Stimulated activated CD4-positive, alpha-beta T cell treated with anti-CD3 and anti-CD28 coated beads, Interleukin-4, amount 100 ng/mL, for 4 hours (primary cell): ENCODE measurements at regions not wholly inside any gene's neighbourhood (a gene's known extent, or its start where the extent isn't known, plus 50 kb on each side); places are given as distances from the start of the nearest gene placed in this dataset.

Experiments
- DNase-seq, 2 experiments: peaks; one replicate each; pipeline ENCODE4 v3.0.0-alpha.2; 2020

DNA sequence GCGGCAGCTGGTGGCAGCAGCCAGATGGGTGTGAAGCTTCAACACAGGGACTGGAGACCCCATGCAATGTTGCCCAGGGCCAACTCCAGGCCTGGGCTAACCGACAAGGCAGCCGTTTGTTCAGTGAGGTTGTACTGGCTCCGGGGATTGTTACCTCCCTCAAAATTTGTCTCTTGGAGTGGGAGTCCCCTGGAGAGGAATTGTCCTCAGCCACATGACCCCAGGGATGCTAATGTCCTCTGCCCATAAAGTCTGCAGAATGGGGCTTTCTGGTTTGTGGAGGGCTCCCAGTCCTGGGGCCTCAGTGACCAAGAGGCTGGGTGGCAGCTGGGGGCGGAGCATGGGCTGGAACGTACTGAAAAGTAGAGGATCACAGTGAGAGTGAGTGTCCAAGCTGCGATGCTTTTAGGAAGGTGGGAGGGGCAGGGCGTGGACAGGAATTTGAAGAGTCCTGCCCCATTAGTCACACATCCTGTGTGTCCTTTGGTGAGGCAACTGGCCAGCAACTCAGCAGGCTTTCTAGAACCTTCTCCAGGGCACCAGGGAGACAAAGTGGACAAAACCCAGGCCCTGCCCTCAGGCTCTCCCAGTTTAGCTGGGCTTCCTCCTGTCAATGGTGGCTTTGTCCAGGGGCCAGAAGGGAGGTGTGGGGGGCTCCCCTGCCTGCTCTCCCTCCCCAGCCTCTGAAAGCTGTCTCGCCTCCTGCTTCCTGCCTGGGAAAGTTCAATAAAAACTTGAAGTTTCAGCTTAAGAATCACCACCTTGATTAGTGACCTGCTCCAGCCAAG lies 114.0 kb downstream of the NSG2 start:
- no peak for DNase-seq

DNA sequence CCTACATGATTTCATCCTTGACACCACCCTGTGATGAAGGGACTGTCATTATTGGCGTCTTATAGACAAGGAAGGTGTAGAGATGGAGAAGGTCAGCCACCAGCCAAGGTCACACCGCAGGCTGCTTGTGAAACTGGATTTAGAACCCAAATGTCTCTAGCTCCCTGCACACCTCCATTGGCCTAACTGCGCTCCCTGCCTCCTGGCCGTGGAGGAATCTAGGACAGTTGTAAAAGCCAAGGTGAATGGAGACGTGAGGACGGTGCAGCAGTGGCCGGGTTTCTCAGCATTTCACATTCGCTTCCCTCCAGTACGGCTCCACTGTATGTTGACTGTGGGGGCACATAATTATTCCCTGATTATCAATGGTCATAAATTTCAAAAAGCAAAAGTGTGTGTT lies 119.9 kb downstream of the NSG2 start:
- no peak for DNase-seq

DNA sequence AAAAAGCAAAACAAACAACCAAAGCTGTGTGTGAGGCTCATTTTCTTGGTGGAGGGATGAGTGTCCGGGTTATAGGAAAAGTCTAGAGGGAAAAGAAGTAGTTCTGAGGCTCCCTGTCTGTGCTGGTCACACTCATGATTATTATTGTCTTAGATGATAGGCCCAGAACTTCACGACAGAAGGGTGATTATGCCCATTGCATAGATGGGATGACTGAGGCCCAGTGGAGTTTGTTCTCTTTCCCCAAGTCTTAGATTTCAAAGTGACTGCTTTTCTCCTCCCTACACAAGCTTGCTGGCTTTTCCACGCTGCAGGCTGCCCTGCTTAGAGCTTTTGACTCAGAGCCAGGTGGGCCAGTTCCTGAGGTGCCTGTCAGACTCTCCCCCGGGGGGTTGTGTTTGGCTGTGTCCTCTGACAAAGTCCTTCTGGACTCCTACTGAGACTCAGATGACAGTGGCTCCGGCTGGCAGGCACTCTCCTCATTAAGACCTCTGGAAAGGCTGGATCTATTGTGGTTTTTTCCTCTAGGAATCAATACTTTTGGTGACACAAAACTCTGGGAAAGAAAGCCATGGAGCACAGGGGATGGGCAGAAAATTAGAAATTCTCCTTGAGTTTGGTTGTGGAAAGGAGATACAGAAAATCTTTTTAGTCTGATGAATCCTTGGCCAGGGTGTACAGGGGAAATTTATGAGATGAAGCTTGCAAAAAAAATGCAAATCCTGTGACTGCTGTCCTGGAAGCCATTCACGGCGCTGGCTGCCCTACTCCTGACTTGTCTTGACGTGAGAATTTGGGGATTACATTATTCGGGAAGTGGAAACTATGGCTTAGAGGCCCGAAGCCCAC lies 120.9 kb downstream of the NSG2 start:
- no peak for DNase-seq

DNA sequence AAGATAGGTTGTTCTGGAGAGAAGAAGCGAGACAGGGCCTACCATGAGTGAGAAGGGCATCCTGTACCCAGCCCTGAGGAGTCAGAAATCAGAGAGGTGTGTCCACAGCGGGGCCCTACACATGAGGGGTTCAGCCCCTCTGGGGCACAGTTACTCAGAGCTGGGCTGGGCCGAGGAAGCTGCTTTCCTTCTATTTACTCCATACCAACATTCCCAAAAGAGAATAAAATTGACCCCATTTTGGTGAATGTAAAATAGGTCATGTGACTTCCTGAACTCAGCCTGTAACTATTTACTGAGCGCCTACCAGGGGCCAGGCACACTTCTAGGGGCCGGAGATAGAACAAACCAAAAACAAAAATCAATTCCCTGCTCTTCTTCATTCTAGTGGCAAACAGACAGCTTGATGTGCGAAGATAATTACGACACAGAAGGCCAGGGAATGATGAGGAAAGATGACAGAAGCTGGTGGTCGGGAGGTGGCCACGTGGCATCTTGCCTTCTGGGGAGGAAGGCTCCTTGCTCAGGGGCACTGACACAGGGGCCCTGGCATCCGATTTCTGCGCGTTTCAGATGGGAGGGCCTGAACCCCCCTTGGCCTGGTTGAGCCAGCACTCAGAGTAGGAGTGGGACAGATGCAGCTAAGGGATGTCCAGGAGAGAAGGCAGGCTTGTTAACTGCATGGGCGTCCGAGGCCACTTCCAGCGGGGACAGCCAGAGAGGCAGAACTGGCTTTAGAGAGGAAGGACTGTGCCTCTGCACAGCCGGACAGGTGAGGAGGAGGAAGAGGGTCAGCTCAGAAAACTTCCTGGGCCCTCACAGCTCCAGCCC lies 121.8 kb downstream of the NSG2 start:
- DNase-seq = no peak

DNA sequence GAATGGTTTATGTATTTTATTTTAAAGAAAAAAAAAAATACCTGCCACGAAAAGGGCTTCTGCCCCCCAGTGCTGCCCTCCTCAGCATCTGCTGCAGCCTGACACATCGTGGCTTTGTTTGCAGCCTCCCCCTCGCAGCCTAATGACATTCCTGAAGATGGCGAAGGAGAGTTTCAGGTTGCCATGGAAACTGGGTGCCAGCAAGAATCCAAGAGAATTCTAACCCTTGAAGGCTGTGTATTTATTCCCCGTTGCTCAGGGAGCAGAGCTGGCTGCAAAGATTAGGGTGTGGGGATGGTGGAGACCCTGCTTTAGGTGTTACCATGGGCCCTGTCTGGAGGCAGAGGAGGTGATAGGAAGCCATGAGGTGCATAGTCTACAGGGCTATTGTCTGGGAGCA lies 126.6 kb downstream of the NSG2 start:
- no peak for DNase-seq

DNA sequence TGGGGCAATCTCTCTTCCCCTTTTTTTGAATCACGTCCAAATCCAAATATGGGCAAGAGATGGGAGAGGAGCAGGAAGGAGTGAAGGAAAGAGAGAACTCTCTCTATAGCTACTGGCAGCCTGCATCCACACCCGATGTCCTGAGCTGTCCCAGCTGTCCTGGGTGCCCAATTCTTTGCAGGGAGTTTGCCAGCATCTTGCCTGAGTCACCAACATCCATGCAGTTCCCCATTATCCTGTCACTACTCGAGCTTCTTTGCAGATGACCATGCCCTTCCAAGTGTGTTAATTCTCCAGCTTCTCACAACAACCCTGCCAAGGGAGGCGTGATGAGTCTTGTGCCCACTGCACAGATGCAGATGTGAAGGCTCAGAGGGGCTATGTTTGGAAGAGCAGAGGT lies 127.1 kb downstream of the NSG2 start:
- DNase-seq = no peak

DNA sequence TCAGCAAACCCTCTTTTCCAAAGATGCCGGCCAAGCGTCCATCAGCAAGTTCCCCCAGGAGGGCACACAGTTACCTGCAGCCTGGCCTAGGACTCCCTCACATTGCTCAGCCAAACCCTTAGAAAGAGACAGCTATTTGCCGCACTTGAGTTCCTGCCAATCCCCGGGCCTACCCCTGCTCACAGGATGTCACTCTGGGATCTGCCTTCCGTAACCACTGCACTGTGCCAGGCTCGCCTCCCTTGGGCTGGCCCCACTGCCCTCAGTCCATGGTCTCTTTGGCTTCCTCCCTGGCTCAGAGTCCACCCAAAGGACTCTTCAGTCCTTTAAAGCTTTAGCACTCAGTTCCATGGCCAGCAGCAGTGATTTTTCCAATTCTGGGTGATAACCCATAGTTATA lies 128.3 kb downstream of the NSG2 start:
- DNase-seq = no peak

DNA sequence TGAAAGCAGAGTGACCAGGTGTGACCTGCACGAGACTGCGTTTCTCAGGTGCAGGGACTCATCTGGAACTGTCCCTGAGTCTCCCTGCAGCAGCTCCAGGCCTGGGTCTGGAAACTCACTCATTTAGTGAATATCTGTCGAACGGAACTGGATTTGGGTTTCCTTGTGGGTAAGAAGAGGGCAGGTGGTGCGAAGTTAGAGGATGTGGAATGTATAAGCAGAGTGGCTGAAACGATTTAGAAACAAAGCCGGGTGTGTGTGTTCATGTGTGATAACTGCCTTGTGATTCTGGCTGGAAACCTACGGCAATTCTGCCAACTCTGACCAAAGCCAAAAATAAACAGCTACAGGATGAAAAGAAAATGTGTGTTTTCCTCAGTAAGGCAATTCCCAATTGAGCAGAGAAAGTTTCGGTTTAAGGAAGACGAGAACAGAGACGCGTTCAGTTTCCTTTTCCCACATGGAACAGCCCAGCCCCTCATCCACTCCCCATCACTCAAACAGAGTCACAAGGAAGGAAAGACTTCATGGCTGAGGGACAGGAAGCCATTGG lies 130.3 kb downstream of the NSG2 start:
- no peak for DNase-seq

DNA sequence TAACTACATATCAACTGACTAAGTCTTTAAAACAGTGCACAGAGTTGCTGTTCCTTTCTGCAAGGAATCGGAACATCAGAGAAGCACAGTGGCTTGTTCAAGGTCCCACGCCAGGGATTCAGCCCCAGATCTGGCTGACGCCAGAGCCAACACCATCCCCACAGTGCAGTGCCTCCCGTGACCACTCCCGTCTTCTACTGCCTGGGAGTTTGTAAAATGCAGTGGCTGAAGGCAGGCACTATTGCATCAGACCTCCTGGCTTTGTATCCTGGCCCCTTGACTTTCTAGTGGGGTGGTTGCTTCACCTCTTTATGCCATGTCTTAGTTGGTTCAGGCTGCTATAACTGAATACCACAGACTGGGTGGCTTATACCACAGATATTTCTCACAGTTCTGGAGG lies 131.0 kb downstream of the NSG2 start:
- DNase-seq = no peak

DNA sequence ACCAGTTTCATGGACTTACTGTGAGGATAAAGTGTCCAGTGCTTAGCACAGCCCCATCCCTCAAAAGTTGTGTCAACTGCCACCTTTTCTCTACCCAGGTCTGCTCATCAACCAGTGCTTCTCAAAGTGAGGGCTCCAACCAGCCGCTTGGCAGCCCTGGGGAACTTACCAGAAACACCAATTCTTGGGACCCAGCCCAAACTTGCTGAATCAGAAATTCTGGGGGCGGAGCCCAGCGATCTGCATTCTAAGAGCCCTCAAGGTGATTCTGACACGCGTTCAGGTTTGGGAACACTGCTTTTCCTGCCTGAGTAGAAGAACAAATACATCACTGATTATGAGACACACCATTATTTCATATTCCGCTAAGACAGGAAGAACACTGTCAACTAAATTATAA lies 132.0 kb downstream of the NSG2 start:
- DNase-seq = no peak

DNA sequence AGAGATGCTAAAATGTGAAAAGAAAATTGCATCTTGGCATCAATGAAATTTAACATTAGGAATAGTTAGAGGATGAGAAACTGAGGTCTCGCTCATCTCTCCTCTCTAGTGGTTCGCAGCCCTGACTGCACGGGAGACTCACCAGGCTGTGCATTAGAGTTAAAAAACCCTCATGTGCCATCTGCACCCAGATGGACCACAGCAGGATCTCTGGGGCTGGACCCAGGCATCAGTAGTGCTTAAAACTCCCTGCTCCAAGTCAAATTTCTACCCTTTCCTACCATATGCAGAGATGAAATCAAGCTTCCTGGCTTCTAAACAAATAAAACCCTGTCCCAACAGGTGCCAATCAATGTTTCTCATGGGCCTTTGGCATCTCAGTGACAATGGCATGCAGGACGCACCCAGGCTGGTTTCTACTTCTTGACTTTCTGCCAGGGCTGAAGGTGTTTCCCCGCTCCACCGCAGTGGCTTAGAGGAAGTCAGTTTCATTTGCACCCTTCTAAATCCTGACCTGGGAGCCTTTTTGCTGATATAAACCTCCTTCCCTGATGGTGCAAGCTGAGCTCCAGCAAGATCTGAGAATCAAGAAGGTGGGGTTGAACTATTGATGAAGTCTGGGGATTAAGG lies 132.6 kb downstream of the NSG2 start:
- DNase-seq = no peak

DNA sequence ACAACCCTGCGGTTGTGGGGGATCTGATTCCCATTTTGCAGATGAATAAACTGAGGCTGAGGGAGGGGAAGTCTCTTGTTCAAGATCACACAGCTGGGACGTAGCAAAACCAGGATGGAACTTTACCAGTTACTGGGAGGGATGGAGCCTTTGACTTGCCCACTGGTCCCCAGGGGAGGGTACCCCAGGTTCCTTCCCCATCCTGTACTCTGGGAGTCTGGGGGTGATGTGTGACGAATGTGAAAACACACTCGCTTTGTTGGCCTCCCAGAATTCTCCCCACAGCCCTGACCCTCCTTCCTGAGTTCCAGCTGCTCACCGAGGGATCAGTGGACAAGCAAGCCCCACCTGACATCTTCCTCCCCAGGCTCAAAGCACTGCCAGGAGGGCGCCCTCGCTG lies 135.1 kb downstream of the NSG2 start:
- no peak for DNase-seq

DNA sequence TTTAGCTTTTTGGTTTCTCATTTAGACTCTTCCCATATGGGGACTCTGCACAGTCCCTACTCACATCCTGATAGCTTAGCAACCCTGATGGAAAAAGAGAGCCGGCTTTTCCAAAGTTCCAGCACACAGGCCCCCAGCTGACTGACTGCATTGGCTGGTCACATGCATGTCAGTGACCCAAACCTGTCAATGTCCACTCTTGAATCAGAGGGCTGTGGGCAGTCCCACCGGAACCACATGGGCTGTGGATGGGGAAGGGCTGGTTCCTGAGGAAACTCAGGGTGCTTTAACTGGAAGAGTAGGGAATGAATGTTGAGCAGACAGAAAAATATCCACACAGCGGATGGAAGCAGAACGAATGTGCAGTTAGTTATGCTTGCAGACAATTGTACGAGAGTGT lies 136.6 kb downstream of the NSG2 start:
- DNase-seq = no peak

DNA sequence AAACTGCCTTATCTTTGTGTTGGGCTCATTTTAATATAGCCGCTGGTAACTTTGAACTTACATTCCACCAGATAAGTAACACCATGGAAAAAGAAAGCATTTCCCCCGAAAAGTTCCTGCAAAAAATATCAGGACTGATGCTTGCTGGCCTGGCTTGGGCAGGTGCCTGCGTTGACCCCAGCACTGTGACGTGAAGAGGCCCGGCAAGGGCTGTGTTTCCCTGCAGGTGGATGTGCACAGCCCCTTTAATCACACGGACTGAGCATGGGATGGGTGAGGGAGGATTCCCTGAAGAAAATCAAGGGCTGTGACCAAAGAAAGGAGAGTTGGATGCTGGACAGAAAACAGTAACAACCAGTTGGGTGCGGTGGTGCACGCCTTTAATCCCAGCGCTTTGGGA lies 138.2 kb downstream of the NSG2 start:
- DNase-seq = no peak

DNA sequence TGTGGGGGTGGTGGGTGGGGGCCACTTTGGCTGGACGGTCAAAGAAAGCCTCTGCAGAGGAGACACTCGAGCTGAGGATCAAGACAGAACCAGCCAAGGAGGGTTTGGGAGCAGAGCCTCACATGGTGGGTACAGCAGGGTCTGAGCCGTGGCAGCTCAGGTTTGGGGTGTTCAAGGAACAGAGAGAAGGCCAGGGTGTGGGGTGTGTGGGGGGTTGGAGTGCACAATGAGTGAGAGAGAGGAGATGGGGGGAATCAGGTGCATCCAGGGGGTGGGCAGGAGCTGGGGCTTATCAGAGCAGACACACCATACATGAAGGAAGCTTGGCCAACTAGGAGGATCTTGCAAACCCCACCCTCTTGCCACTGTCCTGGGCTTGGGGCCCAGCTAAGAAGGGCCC lies 140.0 kb downstream of the NSG2 start:
- DNase-seq = no peak

DNA sequence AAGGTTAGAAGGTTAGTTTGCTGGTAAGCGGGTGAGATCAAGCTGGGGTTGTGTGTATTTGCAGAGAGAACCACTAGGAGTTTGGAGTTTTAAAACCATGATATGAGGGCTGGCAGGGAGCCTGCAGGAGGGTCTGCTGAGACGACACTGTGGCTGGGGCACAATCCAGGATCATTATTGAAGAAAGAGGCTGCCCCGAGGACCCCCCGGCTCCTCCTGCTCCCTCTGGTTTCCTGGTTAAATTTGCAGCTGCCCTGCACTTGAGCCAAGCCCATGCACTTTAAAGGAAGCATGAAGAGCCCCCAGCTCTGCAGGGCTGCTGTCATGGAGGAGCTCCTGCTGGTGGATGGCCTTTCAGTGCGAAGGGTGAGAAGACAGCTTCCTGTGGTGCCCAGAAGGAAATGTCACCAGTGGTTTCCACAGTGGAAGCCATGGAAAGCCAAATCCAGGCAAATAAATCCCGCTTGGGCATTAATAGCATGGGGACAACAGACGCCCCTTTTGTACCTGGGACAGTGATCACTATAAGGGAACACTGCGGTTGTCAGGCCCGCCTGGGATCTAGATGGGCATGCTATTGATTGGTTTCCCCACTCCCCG lies 140.7 kb downstream of the NSG2 start:
- DNase-seq = no peak

DNA sequence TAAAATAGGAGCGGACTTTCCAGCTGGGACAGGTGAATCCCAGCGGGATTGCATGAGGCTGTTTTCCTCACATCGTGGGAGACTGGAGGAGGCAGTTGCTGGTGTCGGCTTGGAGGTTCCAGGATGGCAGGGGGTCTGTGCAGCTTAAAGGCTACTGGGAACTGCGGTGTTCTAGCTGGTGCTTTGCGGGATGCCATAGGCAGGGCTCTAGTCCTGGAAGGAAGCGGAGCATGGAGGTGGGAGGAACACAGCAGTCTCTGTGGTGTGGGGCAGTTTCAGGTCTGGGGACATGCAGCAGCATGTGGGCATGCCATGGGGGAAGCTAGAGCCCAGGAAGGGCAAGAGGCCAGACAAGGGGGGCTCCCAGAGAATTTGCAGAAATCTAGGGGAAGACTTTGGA lies 141.5 kb downstream of the NSG2 start:
- no peak for DNase-seq

DNA sequence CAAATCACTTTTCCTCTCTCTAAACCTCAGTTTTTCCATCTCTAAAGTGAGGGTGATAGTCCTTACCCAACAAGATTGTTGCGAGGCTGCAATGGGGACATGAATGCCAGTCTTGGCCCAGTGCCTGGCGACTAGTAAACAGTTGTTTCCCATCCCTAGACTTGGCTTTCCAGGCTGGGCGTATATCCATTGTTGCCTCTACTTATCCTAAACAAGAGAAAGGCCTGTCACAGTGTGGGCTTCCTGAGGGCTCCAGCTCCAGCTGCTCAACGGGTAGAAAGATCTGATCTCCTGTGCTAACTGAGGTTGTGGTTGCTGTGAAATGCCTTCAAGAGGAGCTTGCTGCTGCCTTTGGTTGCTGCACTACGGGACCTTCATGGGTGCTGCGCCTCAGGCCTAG lies 142.0 kb downstream of the NSG2 start:
- DNase-seq = no peak

DNA sequence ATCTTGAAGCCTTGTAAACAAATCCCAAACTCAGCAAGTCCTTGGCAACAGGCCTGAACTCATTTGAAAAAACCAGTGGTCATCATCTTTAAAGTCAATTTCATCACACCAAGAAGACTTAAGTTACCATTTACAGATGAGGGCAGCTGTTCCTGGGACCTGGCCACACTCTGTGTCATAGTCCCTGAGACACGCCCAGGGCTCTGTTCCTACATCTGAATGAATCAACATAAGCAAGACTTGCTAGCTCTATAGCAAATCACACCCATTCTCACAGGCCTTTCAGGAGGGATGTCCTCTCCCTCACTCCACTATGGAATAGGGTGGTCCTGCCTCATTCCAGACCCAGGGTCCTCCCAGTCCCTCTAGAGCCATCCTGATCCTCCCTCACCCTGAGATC lies 142.8 kb downstream of the NSG2 start:
- no peak for DNase-seq

DNA sequence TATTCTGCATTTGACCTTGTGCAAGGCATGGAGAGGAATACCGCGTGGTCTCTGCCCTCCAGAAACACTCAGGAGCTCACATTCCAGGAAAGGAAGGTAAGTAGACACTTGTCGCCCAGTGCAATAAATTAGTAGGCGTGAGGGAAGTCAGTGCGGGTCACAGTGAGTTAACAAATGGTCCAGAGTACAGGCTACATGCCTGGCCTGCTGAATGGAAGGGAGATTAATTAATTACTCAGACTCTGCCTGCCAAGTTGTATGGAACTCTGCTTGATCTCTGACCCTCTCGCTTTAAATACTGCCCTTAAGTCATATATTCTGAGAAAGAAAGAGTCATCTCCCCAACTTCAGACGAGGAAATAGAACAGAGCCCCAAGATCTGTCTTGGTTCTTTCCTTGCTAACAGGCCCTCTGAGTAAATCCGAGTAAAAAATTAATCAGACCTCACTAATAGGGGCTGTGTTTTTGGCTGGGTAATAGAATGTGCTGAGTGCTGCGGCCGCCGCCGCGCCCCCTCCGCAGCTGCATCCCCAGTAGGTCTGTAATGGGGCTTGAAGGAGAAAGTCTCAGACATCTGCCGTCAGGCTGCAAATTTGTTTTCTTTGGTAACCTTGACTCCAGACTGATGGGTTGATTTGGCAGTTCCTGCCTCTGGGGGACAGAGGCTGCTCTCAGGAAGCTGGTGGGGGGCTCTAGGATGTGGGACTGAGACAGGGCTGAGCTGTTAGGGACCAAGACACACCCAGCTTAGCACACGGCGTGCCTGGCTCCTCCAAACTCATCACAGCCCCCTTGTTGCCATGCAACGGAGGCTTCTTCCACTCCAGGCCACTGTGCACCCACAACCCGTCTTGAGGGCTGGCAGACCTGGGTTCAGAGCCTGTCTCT lies 144.4 kb downstream of the NSG2 start:
- DNase-seq = no peak

DNA sequence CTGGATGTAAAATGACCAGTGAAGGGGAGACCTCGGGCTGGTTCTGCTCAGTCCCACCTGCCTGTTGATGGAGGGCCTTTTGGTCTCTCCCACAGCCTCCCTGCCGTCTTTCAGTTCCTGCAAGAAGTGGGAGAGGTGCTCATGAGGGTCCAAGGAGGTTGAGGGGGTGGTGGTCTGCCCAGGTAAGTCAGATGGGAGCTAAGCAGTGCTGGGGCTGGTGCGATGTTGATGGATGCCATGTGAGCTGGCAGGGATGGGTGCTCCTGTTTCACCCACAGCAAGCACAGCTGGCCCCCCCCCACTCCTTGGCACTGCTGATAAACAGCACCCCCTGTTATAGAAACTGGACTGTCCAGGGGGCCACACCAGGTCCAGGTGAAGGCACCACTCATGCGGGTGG lies 145.6 kb downstream of the NSG2 start:
- DNase-seq = no peak
